SU-DHL-6 (cell line): ENCODE measurements at regions not wholly inside any gene's neighbourhood (a gene's known extent, or its start where the extent isn't known, plus 50 kb on each side); places are given as distances from the start of the nearest gene placed in this dataset.

Experiments
- H2AFZ ChIP-seq: fragments of 200-600 bp; sonication (generic); 2 replicates; pipeline ENCODE4 v1.6.1; 2014; ENCODE audit warnings: low read depth, mild to moderate bottlenecking, moderate library complexity, mixed read lengths, antibody characterized with exemption, low read length; ENCODE audit not compliant: severe bottlenecking
- H3F3A ChIP-seq: fragments of 200-600 bp; shearing (Covaris generic); 2 replicates; pipeline ENCODE4 v1.6.0; 2016; ENCODE audit warnings: antibody characterized with exemption, mild to moderate bottlenecking; ENCODE audit not compliant: insufficient read depth
- H3K27ac ChIP-seq: fragments of 200-600 bp; sonication (generic); 2 replicates; pipeline ENCODE4 v1.5.1; 2016; ENCODE audit warnings: low read depth, mild to moderate bottlenecking, low read length, moderate library complexity, mixed read lengths
- H3K27me3 ChIP-seq: fragments of 200-600 bp; sonication (generic), shearing (Covaris generic); 2 replicates; pipeline ENCODE4 v1.6.0; 2014; ENCODE audit warnings: mild to moderate bottlenecking, low read length
- H3K36me3 ChIP-seq: fragments of 200-600 bp; sonication (generic); 2 replicates; pipeline ENCODE4 v1.6.1; 2014; ENCODE audit warnings: mild to moderate bottlenecking, low read length, mixed read lengths
- H3K4me2 ChIP-seq: fragments of 300-600, 200-600 bp; shearing (Covaris generic), sonication (generic); 2 replicates; pipeline ENCODE4 v1.6.0; 2014; ENCODE audit warnings: low read length, low read depth, mild to moderate bottlenecking; ENCODE audit not compliant: poor library complexity, severe bottlenecking
- H3K4me3 ChIP-seq: fragments of 200-600 bp; sonication (generic); 2 replicates; pipeline ENCODE4 v1.5.1; 2014; ENCODE audit warnings: antibody characterized with exemption, low read length, mild to moderate bottlenecking, mixed read lengths; ENCODE audit not compliant: insufficient read depth, poor library complexity, severe bottlenecking
- H3K79me2 ChIP-seq: fragments of 200-600 bp; sonication (generic); 2 replicates; pipeline ENCODE4 v1.6.1; 2014; ENCODE audit warnings: mild to moderate bottlenecking, low read length, moderate library complexity; ENCODE audit not compliant: insufficient read depth
- H3K9ac ChIP-seq: fragments of 200-600 bp; sonication (generic); 2 replicates; pipeline ENCODE4 v1.7.0; 2014; ENCODE audit warnings: mild to moderate bottlenecking, low read length
- H3K9me2 ChIP-seq: fragments of 200-600 bp; sonication (generic); replicated peaks from 2 replicates; pipeline ENCODE4 v1.6.1; 2014; ENCODE audit warnings: low read length; ENCODE audit not compliant: insufficient read depth
- H3K9me3 ChIP-seq: fragments of 200-600 bp; sonication (generic); 2 replicates; pipeline ENCODE4 v1.6.1; 2014; ENCODE audit warnings: low read length, mixed read lengths; ENCODE audit not compliant: insufficient read depth
- H4K20me1 ChIP-seq: fragments of 200-600 bp; sonication (generic); 2 replicates; pipeline ENCODE4 v1.6.1; 2014; ENCODE audit warnings: low read depth, mild to moderate bottlenecking, antibody characterized with exemption, low read length, moderate library complexity, mixed read lengths
- EZH2phosphoT487 ChIP-seq: fragments of 200-600 bp; sonication (generic), shearing (Covaris generic); conservative IDR thresholded peaks from 2 replicates; pipeline ENCODE4 v1.6.1; 2018; ENCODE audit warnings: mild to moderate bottlenecking, antibody characterized with exemption, low read length, moderate library complexity, mixed read lengths
- TF ChIP-seq, protein P1 (sequence below): fragments of 200-600 bp; sonication (generic); IDR thresholded peaks from one replicate; pipeline ENCODE4 v1.5.1; 2017; ENCODE audit warnings: antibody characterized with exemption, mild to moderate bottlenecking, low read length, moderate library complexity; ENCODE audit not compliant: insufficient read depth, poor library complexity, severe bottlenecking

DNA sequence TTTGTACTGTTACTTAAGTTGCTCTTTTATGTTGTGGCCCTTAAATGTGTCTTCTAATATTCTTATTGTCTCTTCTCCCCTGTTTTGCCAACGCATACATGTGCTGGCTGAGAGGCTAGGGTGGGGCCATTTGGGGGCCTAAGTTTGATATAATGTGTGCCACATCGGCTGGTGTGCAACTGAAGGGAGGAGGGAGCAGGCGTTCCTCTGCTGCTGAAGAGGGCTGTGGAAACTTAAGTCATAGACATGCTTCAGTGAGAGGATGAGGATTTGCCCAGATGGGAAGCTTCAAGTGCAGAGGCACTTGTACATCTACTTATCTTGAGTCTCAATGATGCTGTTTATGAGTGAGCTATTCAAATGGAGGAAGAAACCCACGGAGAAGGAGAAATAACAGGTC, 630.6 kb downstream of the LMO4 start:
- Histone ChIP-seq H3K36me3 (no peaks in the 10 kb centered on the region), H3K9me2 (no peaks in the 10 kb centered on the region), H3F3A (no peaks in the 10 kb centered on the region), H3K9me3 (no peaks in the 10 kb centered on the region), H3K27me3 (no peaks in the 10 kb centered on the region), H3K4me2 (no peak overlapping the region), H3K9ac (no peak overlapping the region), H3K27ac (no peak overlapping the region), H3K79me2 (no peaks in the 10 kb centered on the region), H4K20me1 (no peaks in the 10 kb centered on the region), H3K4me3 (no peak overlapping the region), H2AFZ (no peak overlapping the region)
- TF ChIP-seq, protein P1, sequence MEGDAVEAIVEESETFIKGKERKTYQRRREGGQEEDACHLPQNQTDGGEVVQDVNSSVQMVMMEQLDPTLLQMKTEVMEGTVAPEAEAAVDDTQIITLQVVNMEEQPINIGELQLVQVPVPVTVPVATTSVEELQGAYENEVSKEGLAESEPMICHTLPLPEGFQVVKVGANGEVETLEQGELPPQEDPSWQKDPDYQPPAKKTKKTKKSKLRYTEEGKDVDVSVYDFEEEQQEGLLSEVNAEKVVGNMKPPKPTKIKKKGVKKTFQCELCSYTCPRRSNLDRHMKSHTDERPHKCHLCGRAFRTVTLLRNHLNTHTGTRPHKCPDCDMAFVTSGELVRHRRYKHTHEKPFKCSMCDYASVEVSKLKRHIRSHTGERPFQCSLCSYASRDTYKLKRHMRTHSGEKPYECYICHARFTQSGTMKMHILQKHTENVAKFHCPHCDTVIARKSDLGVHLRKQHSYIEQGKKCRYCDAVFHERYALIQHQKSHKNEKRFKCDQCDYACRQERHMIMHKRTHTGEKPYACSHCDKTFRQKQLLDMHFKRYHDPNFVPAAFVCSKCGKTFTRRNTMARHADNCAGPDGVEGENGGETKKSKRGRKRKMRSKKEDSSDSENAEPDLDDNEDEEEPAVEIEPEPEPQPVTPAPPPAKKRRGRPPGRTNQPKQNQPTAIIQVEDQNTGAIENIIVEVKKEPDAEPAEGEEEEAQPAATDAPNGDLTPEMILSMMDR, result no peak
- no peak for TF ChIP-seq EZH2phosphoT487

DNA sequence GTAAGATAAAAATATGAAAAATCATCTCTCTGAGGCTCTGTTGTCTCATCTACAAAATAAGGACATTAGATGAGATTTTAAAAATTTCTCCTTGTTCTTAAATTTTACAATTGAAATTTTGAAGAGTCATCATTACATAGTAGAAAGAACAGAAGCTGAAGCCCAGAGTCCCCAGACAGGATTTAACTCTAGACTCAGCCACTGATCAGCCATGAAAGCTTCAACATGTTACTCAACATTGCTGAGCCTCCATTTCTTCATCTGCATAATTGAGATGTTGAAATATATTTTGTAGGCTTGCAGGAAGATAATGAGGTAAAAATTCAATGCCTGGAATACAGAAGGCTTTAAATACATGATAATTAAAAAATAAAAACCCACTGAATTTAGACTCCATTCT, 633.3 kb downstream of the LMO4 start:
- H3F3A ChIP-seq, result no peaks in the 10 kb centered on the region
- H4K20me1 ChIP-seq, result no peaks in the 10 kb centered on the region

DNA sequence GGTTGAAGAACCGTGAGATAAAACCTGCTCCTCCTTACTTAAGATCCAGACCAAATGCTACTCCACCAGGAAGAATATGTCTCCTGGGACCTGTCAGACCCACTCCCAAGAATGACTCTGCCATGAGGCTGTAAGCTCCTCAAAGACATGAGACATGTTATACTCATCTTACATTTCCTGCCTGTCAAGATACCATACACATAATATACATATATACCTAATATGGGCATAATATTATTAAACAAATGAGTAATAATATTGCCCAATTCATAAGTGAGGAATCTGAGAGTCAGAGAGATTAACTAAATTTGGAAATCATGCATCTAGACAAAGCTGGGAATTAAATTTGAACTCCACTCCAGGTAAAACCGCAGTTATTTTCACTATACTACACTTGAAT, 634.9 kb downstream of the LMO4 start:
- Histone ChIP-seq H3K27me3 (no peaks in the 10 kb centered on the region), H3K36me3 (no peaks in the 10 kb centered on the region), H3K79me2 (no peaks in the 10 kb centered on the region), H2AFZ (no peak overlapping the region), H3K9me2 (no peaks in the 10 kb centered on the region), H3K27ac (no peak overlapping the region), H3K9me3 (no peaks in the 10 kb centered on the region), H3K9ac (no peak overlapping the region), H3K4me2 (no peak overlapping the region), H3F3A (no peaks in the 10 kb centered on the region), H4K20me1 (no peaks in the 10 kb centered on the region), H3K4me3 (no peak overlapping the region)
- TF ChIP-seq, protein P1, result no peak
- no peak for TF ChIP-seq EZH2phosphoT487

More for the DNA sequence above, 633.3 kb downstream of the LMO4 start:
- Histone ChIP-seq H2AFZ (no peak overlapping the region), H3K79me2 (no peaks in the 10 kb centered on the region), H3K4me3 (no peak overlapping the region), H3K27me3 (no peaks in the 10 kb centered on the region), H3K9me3 (no peaks in the 10 kb centered on the region), H3K36me3 (no peaks in the 10 kb centered on the region), H3K9me2 (no peaks in the 10 kb centered on the region), H3K27ac (no peak overlapping the region), H3K9ac (no peak overlapping the region), H3K4me2 (no peak overlapping the region)
- TF ChIP-seq, protein P1, result no peak
- TF ChIP-seq EZH2phosphoT487, result no peak

DNA sequence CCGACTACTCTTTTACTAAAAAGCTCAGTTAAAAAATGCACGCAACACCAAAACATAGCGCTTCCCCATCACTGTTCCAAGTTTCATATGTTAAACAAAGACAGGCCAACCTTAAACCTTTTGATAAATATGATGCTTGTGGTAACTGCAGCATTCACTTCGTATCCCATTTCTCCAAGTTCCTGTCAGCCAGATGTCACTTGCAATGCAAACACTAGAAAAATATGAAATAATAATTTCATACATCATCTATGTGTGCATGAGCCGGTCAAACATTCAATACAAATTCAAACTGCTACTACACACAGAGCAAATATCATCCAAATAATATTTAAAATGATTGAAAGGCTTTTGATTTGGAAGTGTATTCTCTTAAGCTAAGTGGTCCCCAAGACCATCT, 636.5 kb downstream of the LMO4 start:
- no peak overlapping the region for H3K4me2 ChIP-seq
- H3K79me2 ChIP-seq, result no peaks in the 10 kb centered on the region
- H3K9me2 ChIP-seq, result no peaks in the 10 kb centered on the region
- TF ChIP-seq, protein P1, result no peak
- TF ChIP-seq EZH2phosphoT487, result no peak
- no peak overlapping the region for H3K27ac ChIP-seq
- H3K27me3 ChIP-seq, result no peaks in the 10 kb centered on the region
- no peaks in the 10 kb centered on the region for H4K20me1 ChIP-seq
- no peak overlapping the region for H3K9ac ChIP-seq
- H3K36me3 ChIP-seq, result no peaks in the 10 kb centered on the region
- no peaks in the 10 kb centered on the region for H3K9me3 ChIP-seq
- H3F3A ChIP-seq, result no peaks in the 10 kb centered on the region
- no peak overlapping the region for H2AFZ ChIP-seq
- no peak overlapping the region for H3K4me3 ChIP-seq
